ENCODE measurements at regions not wholly inside any gene's neighbourhood (a gene's known extent, or its start where the extent isn't known, plus 50 kb on each side); places are given as distances from the start of the nearest gene placed in this dataset.

DNA sequence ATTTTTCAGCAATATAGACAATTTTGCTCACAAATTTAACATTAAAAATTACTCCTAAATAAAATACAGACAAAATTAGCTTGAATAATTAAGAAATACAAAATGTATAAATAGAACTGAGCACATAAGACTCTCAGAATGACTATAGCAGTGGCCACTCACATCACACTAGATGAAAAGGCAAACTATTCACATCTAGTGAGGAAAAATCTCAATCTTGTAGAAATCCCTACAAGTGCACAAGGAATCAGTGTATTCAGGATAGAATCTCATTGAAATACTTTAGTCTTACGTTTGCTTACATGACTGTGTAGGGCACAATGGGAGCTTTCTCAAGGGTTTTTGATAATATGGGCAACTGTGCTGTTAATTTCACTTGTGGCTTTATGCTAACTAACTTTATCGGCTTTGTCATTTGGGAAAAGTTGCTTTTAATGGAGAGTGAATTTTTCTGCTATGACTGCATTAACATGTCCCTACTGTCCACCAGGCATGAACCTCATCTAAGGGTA is 678.9 kb upstream of the LRRTM4 start:
- Histone ChIP-seq H3K4me3 (no peak overlapping the region), H3K27me3 (no peaks in the 10 kb centered on the region), H3K4me1 (no peaks in the 10 kb centered on the region), H3K9me3 (no peaks in the 10 kb centered on the region), H3K36me3 (ENCODE audit: low read depth, missing control alignments) (no peaks in the 10 kb centered on the region), H3K27ac (no peak overlapping the region)
- intact Hi-C loops (cut with DNase I; ENCODE audit: low total_unique reads) = no loop called here
- 93 to 94% methylated on average over 2 of the region's 2 CpGs for WGBS, 2 donors
- TF ChIP-seq POLR2A (IDR thresholded peaks at IDR 0.05) (no peak), CTCF (IDR thresholded peaks at IDR 0.05) (no peak)
- DNase-seq = no peak

GRCh38 chr2:78202366-78202765 is 680.2 kb upstream of the LRRTM4 start:
- WGBS, 2 donors = 91 to 92% methylated on average over 3 of the region's 3 CpGs
- Histone ChIP-seq H3K27me3 (no peaks in the 10 kb centered on the region), H3K36me3 (ENCODE audit: low read depth, missing control alignments) (no peaks in the 10 kb centered on the region), H3K4me3 (no peak overlapping the region), H3K27ac (no peak overlapping the region), H3K4me1 (no peaks in the 10 kb centered on the region), H3K9me3 (no peaks in the 10 kb centered on the region)
- TF ChIP-seq POLR2A (IDR thresholded peaks at IDR 0.05) (no peak), CTCF (IDR thresholded peaks at IDR 0.05) (no peak)
- intact Hi-C loops (cut with DNase I; ENCODE audit: low total_unique reads) = no loop called here
- DNase-seq = no peak

DNA sequence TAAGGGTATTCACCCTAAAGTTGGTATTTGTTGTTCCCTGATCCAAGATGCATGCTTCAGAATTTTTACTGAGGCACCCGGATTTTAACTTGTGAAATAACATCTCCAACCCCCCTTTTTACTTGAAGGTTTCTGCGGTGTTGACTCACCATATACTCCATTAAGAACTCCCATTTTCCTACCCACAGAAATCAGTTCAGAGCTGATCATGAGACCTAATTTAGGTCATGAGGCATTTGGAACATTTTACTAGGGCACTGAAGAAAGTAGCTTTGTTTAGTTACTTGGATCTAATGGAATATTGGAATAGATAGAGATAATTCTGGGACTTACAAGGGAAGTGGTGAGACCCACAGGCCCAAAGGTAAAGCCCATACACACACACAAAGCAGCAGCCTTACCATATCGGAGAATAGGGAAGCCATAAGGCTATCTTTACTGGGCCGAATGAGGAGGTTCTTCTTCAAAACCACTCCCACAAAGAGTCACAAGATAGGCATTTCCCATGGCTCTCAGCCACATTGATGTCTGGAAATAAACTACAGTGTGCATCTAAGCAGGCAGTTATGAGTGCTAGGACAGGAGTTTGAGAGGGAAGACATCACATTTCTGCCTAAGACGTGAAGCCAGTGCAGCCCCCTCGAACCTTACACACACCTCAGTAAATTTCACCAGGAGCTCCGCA is 681.0 kb upstream of the LRRTM4 start:
- Histone ChIP-seq H3K27ac (no peak overlapping the region), H3K27me3 (no peaks in the 10 kb centered on the region), H3K4me3 (no peak overlapping the region), H3K9me3 (no peaks in the 10 kb centered on the region), H3K36me3 (ENCODE audit: low read depth, missing control alignments) (no peaks in the 10 kb centered on the region), H3K4me1 (no peaks in the 10 kb centered on the region)
- 86 to 90% methylated on average over 7 of the region's 7 CpGs for WGBS, 2 donors
- TF ChIP-seq POLR2A (IDR thresholded peaks at IDR 0.05) = no peak
- no peak for TF ChIP-seq CTCF (IDR thresholded peaks at IDR 0.05)
- intact Hi-C loops (cut with DNase I; ENCODE audit: low total_unique reads) = no loop called here
- no peak for DNase-seq

DNA sequence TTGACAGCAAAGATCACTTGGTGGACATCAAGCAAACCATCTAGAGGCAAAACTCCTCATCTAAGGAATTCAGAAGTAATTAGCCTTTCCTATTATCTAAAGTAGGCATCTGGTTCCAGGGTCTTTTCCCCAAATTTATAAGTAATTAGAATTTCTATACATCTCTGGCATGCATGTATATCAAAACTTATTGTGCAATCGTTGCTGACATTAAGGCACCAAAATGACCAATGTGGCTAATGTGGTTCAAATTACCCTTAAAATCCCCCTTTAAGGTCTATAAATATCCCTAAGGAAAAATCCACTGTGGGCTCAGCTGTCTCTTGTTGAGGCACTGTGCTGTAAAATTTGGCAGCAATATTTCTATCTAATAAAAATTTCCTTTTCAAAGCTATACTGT is 695.9 kb upstream of the LRRTM4 start:
- Histone ChIP-seq H3K4me3 (no peak overlapping the region), H3K27me3 (no peaks in the 10 kb centered on the region), H3K9me3 (no peaks in the 10 kb centered on the region), H3K36me3 (ENCODE audit: low read depth, missing control alignments) (no peaks in the 10 kb centered on the region), H3K4me1 (no peaks in the 10 kb centered on the region), H3K27ac (no peak overlapping the region)
- intact Hi-C loops (cut with DNase I; ENCODE audit: low total_unique reads) = no loop called here
- no peak for DNase-seq
- TF ChIP-seq CTCF (IDR thresholded peaks at IDR 0.05) (no peak), POLR2A (IDR thresholded peaks at IDR 0.05) (no peak)
- 85 to 86% methylated on average over 1 of the region's 1 CpG for WGBS, 2 donors

GRCh38 chr2:78237704-78238103 is 715.5 kb upstream of the LRRTM4 start:
- Histone ChIP-seq H3K4me1 (no peaks in the 10 kb centered on the region), H3K4me3 (no peak overlapping the region), H3K36me3 (ENCODE audit: low read depth, missing control alignments) (no peaks in the 10 kb centered on the region), H3K27ac (no peak overlapping the region), H3K9me3 (no peaks in the 10 kb centered on the region), H3K27me3 (no peaks in the 10 kb centered on the region)
- TF ChIP-seq POLR2A (IDR thresholded peaks at IDR 0.05) (no peak), CTCF (IDR thresholded peaks at IDR 0.05) (no peak)
- no peak for DNase-seq
- WGBS, 2 donors = 90 to 100% methylated on average over 1 of the region's 1 CpG
- intact Hi-C loops (cut with DNase I; ENCODE audit: low total_unique reads) = no loop called here

Data from testis (tissue), 2 donors.